RWPE2 (cell line): ENCODE measurements at regions not wholly inside any gene's neighbourhood (a gene's known extent, or its start where the extent isn't known, plus 50 kb on each side); places are given as distances from the start of the nearest gene placed in this dataset.
"Not testable (repeated sequence)": the region's sequence is repeated elsewhere in the genome, so short reads cannot be mapped to it uniquely, and the experiment has no call there.

Experiments used
- ATAC-seq: fragments of 200-7000 bp; cut with Tn5 transposase; 3 replicates; pipeline ENCODE4 v1.9.1; 2021; ENCODE audit warnings: low read depth
- DNase-seq: peaks from one replicate; pipeline ENCODE4 v3.0.0-alpha.2; 2020; ENCODE audit warnings: low spot score
- H3K27ac ChIP-seq: fragments of 450-650 bp; 2 replicates; pipeline ENCODE4 v1.5.1; 2017; ENCODE audit warnings: mild to moderate bottlenecking; ENCODE audit not compliant: poor library complexity, severe bottlenecking
- H3K27me3 ChIP-seq: fragments of 250-450 bp; sonication (Bioruptor Pico); 2 replicates; pipeline ENCODE4 v1.5.1; 2021; ENCODE audit warnings: mild to moderate bottlenecking, moderate library complexity; ENCODE audit not compliant: insufficient read depth, poor library complexity, severe bottlenecking
- H3K36me3 ChIP-seq: fragments of 250-450 bp; sonication (Bioruptor Pico); 2 replicates; pipeline ENCODE4 v1.5.1; 2020; ENCODE audit warnings: low read depth, mild to moderate bottlenecking, moderate library complexity
- H3K4me1 ChIP-seq: fragments of 250-450 bp; sonication (Bioruptor Pico); 2 replicates; pipeline ENCODE4 v1.5.1; 2021; ENCODE audit warnings: mild to moderate bottlenecking, moderate library complexity; ENCODE audit not compliant: insufficient read depth, poor library complexity, severe bottlenecking
- H3K4me3 ChIP-seq: fragments of 250-450 bp; sonication (Bioruptor Pico); 2 replicates; pipeline ENCODE4 v1.5.1; 2021; ENCODE audit warnings: mild to moderate bottlenecking, moderate library complexity; ENCODE audit not compliant: severe bottlenecking
- H3K9me3 ChIP-seq: fragments of 250-450 bp; sonication (Bioruptor Pico); 2 replicates; pipeline ENCODE4 v1.5.1; 2021; ENCODE audit warnings: mild to moderate bottlenecking, moderate library complexity; ENCODE audit not compliant: severe bottlenecking
- TF ChIP-seq, protein P1 (sequence below): fragments of 450-650 bp; IDR thresholded peaks from one replicate; pipeline ENCODE4 v1.5.1; 2017; ENCODE audit warnings: mild to moderate bottlenecking, moderate library complexity; ENCODE audit not compliant: poor library complexity, severe bottlenecking

DNA sequence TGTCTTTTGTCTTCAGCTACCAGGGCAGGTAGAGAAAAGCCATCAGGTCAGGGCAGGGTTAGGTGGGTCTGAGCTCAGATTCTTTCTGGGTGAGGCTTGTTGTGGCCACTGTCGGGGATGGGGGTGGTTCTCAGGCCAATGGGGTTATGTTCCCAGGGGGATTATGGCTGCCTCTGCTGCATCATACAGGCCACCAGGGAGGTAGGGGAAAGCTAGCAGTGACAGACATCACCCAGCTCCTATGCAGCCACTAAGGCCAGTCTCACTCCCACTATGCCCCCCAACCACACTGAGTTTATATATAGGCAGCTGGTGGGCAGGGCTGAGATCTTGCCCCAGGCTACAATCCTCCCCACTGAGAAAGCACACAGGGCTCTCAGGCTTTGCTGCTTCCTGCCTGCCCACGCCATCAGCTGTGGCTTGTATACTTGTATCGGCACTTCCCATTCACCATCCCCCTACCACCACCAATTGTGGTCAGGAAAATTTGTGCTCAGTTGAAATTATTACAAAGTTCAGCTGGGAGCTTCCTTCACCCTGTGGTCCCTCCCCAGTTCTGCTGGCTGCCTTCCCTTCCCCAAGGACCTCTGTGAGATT, 72.6 kb upstream of the PTPN13 start:
- TF ChIP-seq, protein P1, sequence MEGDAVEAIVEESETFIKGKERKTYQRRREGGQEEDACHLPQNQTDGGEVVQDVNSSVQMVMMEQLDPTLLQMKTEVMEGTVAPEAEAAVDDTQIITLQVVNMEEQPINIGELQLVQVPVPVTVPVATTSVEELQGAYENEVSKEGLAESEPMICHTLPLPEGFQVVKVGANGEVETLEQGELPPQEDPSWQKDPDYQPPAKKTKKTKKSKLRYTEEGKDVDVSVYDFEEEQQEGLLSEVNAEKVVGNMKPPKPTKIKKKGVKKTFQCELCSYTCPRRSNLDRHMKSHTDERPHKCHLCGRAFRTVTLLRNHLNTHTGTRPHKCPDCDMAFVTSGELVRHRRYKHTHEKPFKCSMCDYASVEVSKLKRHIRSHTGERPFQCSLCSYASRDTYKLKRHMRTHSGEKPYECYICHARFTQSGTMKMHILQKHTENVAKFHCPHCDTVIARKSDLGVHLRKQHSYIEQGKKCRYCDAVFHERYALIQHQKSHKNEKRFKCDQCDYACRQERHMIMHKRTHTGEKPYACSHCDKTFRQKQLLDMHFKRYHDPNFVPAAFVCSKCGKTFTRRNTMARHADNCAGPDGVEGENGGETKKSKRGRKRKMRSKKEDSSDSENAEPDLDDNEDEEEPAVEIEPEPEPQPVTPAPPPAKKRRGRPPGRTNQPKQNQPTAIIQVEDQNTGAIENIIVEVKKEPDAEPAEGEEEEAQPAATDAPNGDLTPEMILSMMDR, result no peak
- Histone ChIP-seq H3K36me3 (no peaks in the 10 kb centered on the region), H3K4me3 (no peak overlapping the region), H3K4me1 (no peaks in the 10 kb centered on the region), H3K27ac (no peak overlapping the region), H3K27me3 (no peaks in the 10 kb centered on the region), H3K9me3 (no peaks in the 10 kb centered on the region)
- no peak for DNase-seq
- no peak for ATAC-seq

DNA sequence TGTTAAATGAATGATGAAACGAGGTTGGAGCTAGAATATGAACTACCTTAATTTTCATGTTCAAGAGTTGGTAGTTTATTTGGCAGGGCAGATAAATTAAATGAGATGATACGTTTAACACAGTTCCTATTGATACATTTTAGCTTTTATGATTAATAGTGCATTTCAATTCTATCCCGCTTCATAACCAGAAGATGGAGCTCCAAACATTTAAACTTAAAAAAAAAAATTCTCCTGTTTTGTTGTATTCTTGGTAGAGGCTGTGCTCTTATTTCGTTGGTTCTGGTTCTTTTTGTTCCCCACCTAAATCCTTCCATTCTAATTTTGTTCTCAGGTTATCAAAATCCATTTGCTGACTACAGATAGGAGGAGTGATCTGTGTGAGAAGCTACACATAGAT, 71.8 kb upstream of the PTPN13 start:
- TF ChIP-seq, protein P1, result peak; percentile 47
- no peak overlapping the region for H3K4me3 ChIP-seq
- DNase-seq (no peak), ATAC-seq (no peak)
- no peaks in the 10 kb centered on the region for H3K4me1 ChIP-seq
- H3K27me3 ChIP-seq, result no peaks in the 10 kb centered on the region
- no peak overlapping the region for H3K27ac ChIP-seq
- no peaks in the 10 kb centered on the region for H3K36me3 ChIP-seq
- no peaks in the 10 kb centered on the region for H3K9me3 ChIP-seq

DNA sequence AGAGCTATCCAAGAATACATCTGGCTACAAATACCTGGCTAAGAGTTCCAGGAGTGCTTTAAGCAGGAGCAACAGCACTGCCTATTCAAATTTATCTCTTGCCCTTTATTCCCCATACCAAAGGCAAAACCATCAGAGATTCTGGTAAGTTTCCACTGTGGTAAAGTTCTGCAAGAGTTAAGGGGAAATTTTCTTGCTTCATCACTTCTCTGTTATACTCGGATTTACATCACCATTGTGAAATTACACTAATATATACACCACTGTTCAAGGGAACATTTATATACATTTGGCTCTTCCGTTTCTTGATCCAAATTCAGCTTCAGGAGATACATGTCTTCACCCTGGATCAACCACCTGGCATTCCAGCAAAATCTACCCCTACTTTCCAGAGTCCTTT, 70.8 kb upstream of the PTPN13 start:
- no peaks in the 10 kb centered on the region for H3K36me3 ChIP-seq
- no peaks in the 10 kb centered on the region for H3K27me3 ChIP-seq
- ATAC-seq (no peak), DNase-seq (no peak)
- TF ChIP-seq, protein P1, result no peak
- H3K27ac ChIP-seq, result no peak overlapping the region
- H3K9me3 ChIP-seq, result no peaks in the 10 kb centered on the region
- no peaks in the 10 kb centered on the region for H3K4me1 ChIP-seq
- H3K4me3 ChIP-seq, result no peak overlapping the region

DNA sequence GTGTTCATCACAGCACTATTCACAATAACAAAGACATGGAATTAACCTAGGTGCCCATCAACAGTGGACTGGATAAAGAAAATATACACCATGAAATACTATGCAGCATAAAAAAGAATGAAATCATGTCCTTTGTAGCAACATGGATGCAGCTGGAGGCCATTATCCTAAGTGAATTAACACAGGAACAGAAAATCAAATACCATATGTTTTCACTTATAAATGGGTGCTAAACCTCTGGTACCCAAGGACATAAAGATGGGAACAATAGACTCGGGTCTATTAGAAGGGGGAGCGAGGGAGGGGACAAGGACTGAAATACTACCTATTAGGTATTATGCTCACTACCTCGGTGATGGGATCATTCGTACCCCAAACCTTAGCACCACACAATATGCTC, 66.4 kb upstream of the PTPN13 start:
- not testable (repeated sequence) for H3K36me3 ChIP-seq, H3K27ac ChIP-seq, ATAC-seq, H3K4me1 ChIP-seq, H3K4me3 ChIP-seq, DNase-seq, H3K9me3 ChIP-seq, H3K27me3 ChIP-seq

DNA sequence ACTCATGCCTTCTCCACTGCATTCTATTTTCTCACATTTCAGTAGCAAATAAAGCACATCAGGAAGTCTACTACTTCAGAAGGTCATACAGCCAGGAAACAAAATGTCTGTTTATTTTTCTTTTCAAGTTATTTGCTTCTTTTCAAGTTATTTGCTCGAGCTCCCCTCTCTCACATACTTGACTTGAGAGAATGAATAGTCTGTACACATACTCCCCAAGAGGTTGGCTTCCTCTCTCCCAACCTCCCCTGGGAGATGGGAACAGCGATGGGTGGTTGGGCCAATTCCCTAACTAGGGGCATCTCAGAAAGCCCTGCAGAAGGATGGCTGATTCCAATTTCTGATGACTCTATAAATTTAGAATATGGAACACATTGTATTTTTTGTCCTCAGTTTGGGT, 64.7 kb upstream of the PTPN13 start:
- no peaks in the 10 kb centered on the region for H3K36me3 ChIP-seq
- no peaks in the 10 kb centered on the region for H3K9me3 ChIP-seq
- TF ChIP-seq, protein P1, result no peak
- H3K27ac ChIP-seq, result no peak overlapping the region
- H3K27me3 ChIP-seq, result no peaks in the 10 kb centered on the region
- ATAC-seq (no peak), DNase-seq (no peak)
- no peaks in the 10 kb centered on the region for H3K4me1 ChIP-seq
- H3K4me3 ChIP-seq, result no peak overlapping the region
